Vagina (tissue), 2 donors: ENCODE measurements at regions not wholly inside any gene's neighbourhood (a gene's known extent, or its start where the extent isn't known, plus 50 kb on each side); places are given as distances from the start of the nearest gene placed in this dataset.

Experiments
- CTCF ChIP-seq, 3 experiments: fragments of 450-650 bp in 2 of 3; fragments of 200-600 bp in 1 of 3; sonication (generic) in 1 of 3; IDR thresholded peaks; one replicate each; pipeline ENCODE4 v1.5.1; 2017 to 2019; ENCODE audit warnings: antibody characterized with exemption in 3 of 3, mild to moderate bottlenecking in 2 of 3, moderate library complexity in 2 of 3
- POLR2AphosphoS5 ChIP-seq, 2 donors: sonication (generic); formaldehyde crosslinking; IDR thresholded peaks; one replicate each; pipeline ENCODE4 v1.9.0; 2017; ENCODE audit warnings: antibody characterized with exemption in 2 of 2, mild to moderate bottlenecking in 2 of 2, low read depth in 1 of 2; ENCODE audit not compliant: insufficient read depth in 1 of 2

GRCh38 chr14:95011445-95012006 lies 145.8 kb downstream of the DICER1 start:
- no peak for TF ChIP-seq CTCF (IDR thresholded peaks at IDR 0.05)
- TF ChIP-seq POLR2AphosphoS5 (IDR thresholded peaks at IDR 0.05; ENCODE audit: insufficient read depth in 1 of 2, low read depth in 1 of 2) = no peak
